ENCODE measurements at regions not wholly inside any gene's neighbourhood (a gene's known extent, or its start where the extent isn't known, plus 50 kb on each side); places are given as distances from the start of the nearest gene placed in this dataset.

- TF ChIP-seq PCBP1 (IDR thresholded peaks at IDR 0.05; ENCODE audit: borderline replicate concordance, low read depth, low read length) (no peak), EP300 (IDR thresholded peaks at IDR 0.05; ENCODE audit: low read depth in 2 of 2, low read length in 2 of 2) (no peak), EP300 (CRISPR knock-in tag; IDR thresholded peaks at IDR 0.05; ENCODE audit: borderline replicate concordance) (no peak), RAD51 (IDR thresholded peaks at IDR 0.05; ENCODE audit: borderline replicate concordance) (no peak), KLF9 (CRISPR knock-in tag; IDR thresholded peaks at IDR 0.05; ENCODE audit: low read depth) (no peak), ZFX (CRISPR knock-in tag; IDR thresholded peaks at IDR 0.05; ENCODE audit: low read depth) (no peak), SNAI1 (CRISPR knock-in tag; IDR thresholded peaks at IDR 0.05; ENCODE audit: borderline replicate concordance) (no peak), TAF1 (CRISPR knock-in tag; IDR thresholded peaks at IDR 0.05) (no peak), MAX (IDR thresholded peaks at IDR 0.05) (no peak), NFE2L1 (CRISPR knock-in tag; IDR thresholded peaks at IDR 0.05; ENCODE audit: borderline replicate concordance) (no peak), ZMYM2 (CRISPR knock-in tag; IDR thresholded peaks at IDR 0.05) (no peak)
Observed at GRCh38 chr3:102151935-102152334, 282.9 kb upstream of the ZPLD1 start.
